ENCODE measurements at regions not wholly inside any gene's neighbourhood (a gene's known extent, or its start where the extent isn't known, plus 50 kb on each side); places are given as distances from the start of the nearest gene placed in this dataset.

DNA sequence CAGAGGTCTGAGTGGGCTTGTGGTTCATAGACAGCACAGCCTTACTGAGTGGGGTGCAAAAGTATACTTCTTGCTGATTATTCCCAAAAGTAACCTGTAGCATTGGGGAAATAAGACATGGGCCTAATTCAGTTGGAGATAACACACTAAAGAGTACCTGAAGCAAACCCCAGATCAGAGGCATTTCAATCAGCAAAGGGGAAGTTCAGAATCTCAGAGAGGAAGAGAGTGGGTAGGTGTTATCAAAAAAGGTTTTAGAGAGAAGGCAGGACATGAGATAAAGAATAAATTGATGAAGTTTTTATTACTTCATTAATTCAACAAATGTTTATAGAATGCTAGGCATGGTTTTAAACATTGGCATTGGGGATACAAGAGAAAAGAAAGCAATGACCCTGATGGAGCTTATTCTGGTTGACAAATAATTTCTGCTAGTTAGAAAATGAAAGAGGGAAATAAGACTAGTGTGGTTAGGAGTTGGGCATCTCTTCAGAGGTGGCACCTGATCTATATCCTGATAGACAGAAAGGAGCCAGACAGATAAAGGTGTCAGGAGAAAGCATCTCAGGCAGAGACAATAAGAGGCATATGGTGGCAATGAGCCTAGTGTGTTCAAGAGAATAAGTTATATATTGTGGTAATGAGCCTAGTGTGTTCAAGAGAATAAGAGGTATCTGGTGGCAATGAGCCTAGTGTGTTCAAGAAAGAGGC, 153.8 kb upstream of the SETBP1 start:
- H3K4me2 ChIP-seq = no peak overlapping the region
- no peak overlapping the region for H3K4me3 ChIP-seq (IDR thresholded peaks at IDR 0.05; ENCODE audit: insufficient read depth, low read depth, low read length)
- H4K20me1 ChIP-seq (ENCODE audit: insufficient read depth) = no peaks in the 10 kb centered on the region
- TF ChIP-seq, protein P1, sequence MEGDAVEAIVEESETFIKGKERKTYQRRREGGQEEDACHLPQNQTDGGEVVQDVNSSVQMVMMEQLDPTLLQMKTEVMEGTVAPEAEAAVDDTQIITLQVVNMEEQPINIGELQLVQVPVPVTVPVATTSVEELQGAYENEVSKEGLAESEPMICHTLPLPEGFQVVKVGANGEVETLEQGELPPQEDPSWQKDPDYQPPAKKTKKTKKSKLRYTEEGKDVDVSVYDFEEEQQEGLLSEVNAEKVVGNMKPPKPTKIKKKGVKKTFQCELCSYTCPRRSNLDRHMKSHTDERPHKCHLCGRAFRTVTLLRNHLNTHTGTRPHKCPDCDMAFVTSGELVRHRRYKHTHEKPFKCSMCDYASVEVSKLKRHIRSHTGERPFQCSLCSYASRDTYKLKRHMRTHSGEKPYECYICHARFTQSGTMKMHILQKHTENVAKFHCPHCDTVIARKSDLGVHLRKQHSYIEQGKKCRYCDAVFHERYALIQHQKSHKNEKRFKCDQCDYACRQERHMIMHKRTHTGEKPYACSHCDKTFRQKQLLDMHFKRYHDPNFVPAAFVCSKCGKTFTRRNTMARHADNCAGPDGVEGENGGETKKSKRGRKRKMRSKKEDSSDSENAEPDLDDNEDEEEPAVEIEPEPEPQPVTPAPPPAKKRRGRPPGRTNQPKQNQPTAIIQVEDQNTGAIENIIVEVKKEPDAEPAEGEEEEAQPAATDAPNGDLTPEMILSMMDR (conservative IDR thresholded peaks at IDR 0.05; ENCODE audit: low read depth, low read length) = no peak
- no peaks in the 10 kb centered on the region for H3K79me2 ChIP-seq (ENCODE audit: insufficient read depth, low read depth)
- no peak overlapping the region for H3K9ac ChIP-seq
- H3K27ac ChIP-seq = no peak overlapping the region
- H3K4me1 ChIP-seq (ENCODE audit: low read depth, poor library complexity, severe bottlenecking) = no peaks in the 10 kb centered on the region
- no peak overlapping the region for H2AFZ ChIP-seq (ENCODE audit: low read depth)
- H3K27me3 ChIP-seq (ENCODE audit: insufficient read depth, low read depth) = no peaks in the 10 kb centered on the region
- no peaks in the 10 kb centered on the region for H3K36me3 ChIP-seq (ENCODE audit: insufficient read depth)

DNA sequence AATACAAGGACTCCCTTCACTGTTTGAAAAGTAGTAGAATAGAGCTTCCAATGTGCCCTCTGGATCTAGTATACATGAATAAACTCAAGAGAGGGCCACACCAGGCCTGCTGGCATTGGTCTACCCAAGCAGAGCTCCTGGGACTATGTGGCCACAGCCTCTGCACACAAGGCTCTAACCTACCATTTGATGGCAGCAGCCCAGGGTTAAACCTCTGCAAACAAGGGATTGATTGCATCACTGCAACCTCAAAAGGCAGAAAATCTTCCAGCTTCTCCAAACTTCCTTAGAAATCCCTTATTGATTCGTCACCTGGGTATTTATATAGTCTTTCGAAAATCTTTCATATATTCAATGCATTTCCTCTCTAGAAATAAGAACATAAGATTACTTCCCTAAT, 147.6 kb upstream of the SETBP1 start:
- no peaks in the 10 kb centered on the region for H4K20me1 ChIP-seq (ENCODE audit: insufficient read depth)

GRCh38 chr18:44536046-44536445, 144.6 kb upstream of the SETBP1 start:
- H3K36me3 ChIP-seq (ENCODE audit: insufficient read depth) = no peaks in the 10 kb centered on the region
- no peak overlapping the region for H3K9ac ChIP-seq
- no peak overlapping the region for H3K4me3 ChIP-seq (IDR thresholded peaks at IDR 0.05; ENCODE audit: insufficient read depth, low read depth, low read length)
- no peak overlapping the region for H2AFZ ChIP-seq (ENCODE audit: low read depth)
- TF ChIP-seq, protein P1 (conservative IDR thresholded peaks at IDR 0.05; ENCODE audit: low read depth, low read length) = no peak
- no peak overlapping the region for H3K27ac ChIP-seq
- no peak overlapping the region for H3K4me2 ChIP-seq
- no peaks in the 10 kb centered on the region for H3K27me3 ChIP-seq (ENCODE audit: insufficient read depth, low read depth)
- no peaks in the 10 kb centered on the region for H3K79me2 ChIP-seq (ENCODE audit: insufficient read depth, low read depth)
- H3K4me1 ChIP-seq (ENCODE audit: low read depth, poor library complexity, severe bottlenecking) = no peaks in the 10 kb centered on the region
- no peaks in the 10 kb centered on the region for H4K20me1 ChIP-seq (ENCODE audit: insufficient read depth)

More for the DNA sequence above, 147.6 kb upstream of the SETBP1 start:
- H2AFZ ChIP-seq (ENCODE audit: low read depth) = no peak overlapping the region
- no peak overlapping the region for H3K4me2 ChIP-seq
- no peak overlapping the region for H3K4me3 ChIP-seq (IDR thresholded peaks at IDR 0.05; ENCODE audit: insufficient read depth, low read depth, low read length)
- TF ChIP-seq, protein P1 (conservative IDR thresholded peaks at IDR 0.05; ENCODE audit: low read depth, low read length) = no peak
- H3K4me1 ChIP-seq (ENCODE audit: low read depth, poor library complexity, severe bottlenecking) = no peaks in the 10 kb centered on the region
- no peak overlapping the region for H3K9ac ChIP-seq
- H3K79me2 ChIP-seq (ENCODE audit: insufficient read depth, low read depth) = no peaks in the 10 kb centered on the region
- H3K27ac ChIP-seq = no peak overlapping the region
- no peaks in the 10 kb centered on the region for H3K27me3 ChIP-seq (ENCODE audit: insufficient read depth, low read depth)
- no peaks in the 10 kb centered on the region for H3K36me3 ChIP-seq (ENCODE audit: insufficient read depth)

GRCh38 chr18:44536619-44537018, 144.1 kb upstream of the SETBP1 start:
- Histone ChIP-seq H3K36me3 (ENCODE audit: insufficient read depth) (no peaks in the 10 kb centered on the region), H3K27me3 (ENCODE audit: insufficient read depth, low read depth) (no peaks in the 10 kb centered on the region), H3K4me3 (IDR thresholded peaks at IDR 0.05; ENCODE audit: insufficient read depth, low read depth, low read length) (no peak overlapping the region), H3K4me1 (ENCODE audit: low read depth, poor library complexity, severe bottlenecking) (no peaks in the 10 kb centered on the region), H3K79me2 (ENCODE audit: insufficient read depth, low read depth) (no peaks in the 10 kb centered on the region), H3K27ac (no peak overlapping the region), H2AFZ (ENCODE audit: low read depth) (no peak overlapping the region), H4K20me1 (ENCODE audit: insufficient read depth) (no peaks in the 10 kb centered on the region), H3K4me2 (no peak overlapping the region), H3K9ac (no peak overlapping the region)
- TF ChIP-seq, protein P1 (conservative IDR thresholded peaks at IDR 0.05; ENCODE audit: low read depth, low read length) = no peak

Data from KMS-11 (cell line).